Loucy (cell line): ENCODE measurements at regions not wholly inside any gene's neighbourhood (a gene's known extent, or its start where the extent isn't known, plus 50 kb on each side); places are given as distances from the start of the nearest gene placed in this dataset.

ENCODE experiments used
- H2AFZ ChIP-seq: fragments of 200-600 bp; sonication (generic); 2 replicates; pipeline ENCODE4 v1.6.0; 2016; ENCODE audit warnings: antibody characterized with exemption, mild to moderate bottlenecking, low read length, moderate library complexity
- H3F3A ChIP-seq: fragments of 200-600 bp; 2 replicates; pipeline ENCODE4 v1.6.0; 2016; ENCODE audit warnings: antibody characterized with exemption, low read depth, mild to moderate bottlenecking
- H3K27me3 ChIP-seq: fragments of 200-600 bp; sonication (generic); 2 replicates; pipeline ENCODE4 v1.6.1; 2014; ENCODE audit warnings: low read length, mild to moderate bottlenecking; ENCODE audit not compliant: insufficient read depth, poor library complexity, severe bottlenecking
- H3K36me3 ChIP-seq: fragments of 200-600 bp; sonication (generic); 2 replicates; pipeline ENCODE4 v1.6.1; 2016; ENCODE audit warnings: low read length; ENCODE audit not compliant: insufficient read depth
- H3K4me1 ChIP-seq: fragments of 200-600 bp; sonication (generic); 2 replicates; pipeline ENCODE4 v1.5.1; 2014; ENCODE audit warnings: low read length, mild to moderate bottlenecking; ENCODE audit not compliant: insufficient read depth, poor library complexity, severe bottlenecking
- H3K4me2 ChIP-seq: fragments of 200-600 bp; sonication (generic); 2 replicates; pipeline ENCODE4 v1.6.0; 2014; ENCODE audit warnings: antibody characterized with exemption, low read length, low read depth, mild to moderate bottlenecking; ENCODE audit not compliant: poor library complexity, severe bottlenecking
- H3K4me3 ChIP-seq: fragments of 200-600 bp; sonication (generic); 2 replicates; pipeline ENCODE4 v1.5.1; 2014; ENCODE audit warnings: low read length, mild to moderate bottlenecking, mixed read lengths; ENCODE audit not compliant: poor library complexity, severe bottlenecking
- H3K79me2 ChIP-seq: fragments of 200-600 bp; sonication (generic); 2 replicates; pipeline ENCODE4 v1.6.1; 2014; ENCODE audit warnings: low read length; ENCODE audit not compliant: insufficient read depth
- H3K9ac ChIP-seq: fragments of 200-600 bp; sonication (generic); 2 replicates; pipeline ENCODE4 v1.6.0; 2014; ENCODE audit warnings: mild to moderate bottlenecking, low read depth, low read length, moderate library complexity; ENCODE audit not compliant: poor library complexity, severe bottlenecking
- H3K9me2 ChIP-seq: fragments of 200-600 bp; sonication (generic); replicated peaks from 2 replicates; pipeline ENCODE4 v1.6.1; 2016; ENCODE audit warnings: low read depth, low read length, mixed read lengths
- H3K9me3 ChIP-seq: fragments of 200-600 bp; sonication (generic); 2 replicates; pipeline ENCODE4 v1.6.1; 2014; ENCODE audit warnings: mild to moderate bottlenecking, antibody characterized with exemption, low read length, low read depth; ENCODE audit not compliant: insufficient read depth
- H4K20me1 ChIP-seq: fragments of 200-600 bp; sonication (generic); 2 replicates; pipeline ENCODE4 v1.6.0; 2014; ENCODE audit warnings: antibody characterized with exemption, low read length, mild to moderate bottlenecking; ENCODE audit not compliant: insufficient read depth, poor library complexity, severe bottlenecking
- CTCF ChIP-seq: fragments of 200-600 bp; sonication (generic); conservative IDR thresholded peaks from 2 replicates; pipeline ENCODE4 v1.5.1; 2014; ENCODE audit warnings: mild to moderate bottlenecking, antibody characterized with exemption, low read length
- EZH2phosphoT487 ChIP-seq: fragments of 200-600 bp; IDR thresholded peaks from 2 replicates; pipeline ENCODE4 v1.6.1; 2018; ENCODE audit warnings: antibody characterized with exemption, mild to moderate bottlenecking, moderate library complexity, borderline replicate concordance

- Histone ChIP-seq H3K27me3 (no peaks in the 10 kb centered on the region), H3F3A (no peaks in the 10 kb centered on the region), H4K20me1 (no peaks in the 10 kb centered on the region), H3K9ac (no peak overlapping the region), H3K4me3 (no peak overlapping the region), H3K4me1 (no peaks in the 10 kb centered on the region), H3K4me2 (no peak overlapping the region), H3K36me3 (no peaks in the 10 kb centered on the region), H3K9me3 (no peaks in the 10 kb centered on the region), H3K79me2 (no peaks in the 10 kb centered on the region), H2AFZ (no peak overlapping the region), H3K9me2 (no peaks in the 10 kb centered on the region)
- no peak for TF ChIP-seq CTCF
- no peak for TF ChIP-seq EZH2phosphoT487
Observed at GRCh38 chr5:84683594-84683993, 298.9 kb upstream of the EDIL3 start.

DNA sequence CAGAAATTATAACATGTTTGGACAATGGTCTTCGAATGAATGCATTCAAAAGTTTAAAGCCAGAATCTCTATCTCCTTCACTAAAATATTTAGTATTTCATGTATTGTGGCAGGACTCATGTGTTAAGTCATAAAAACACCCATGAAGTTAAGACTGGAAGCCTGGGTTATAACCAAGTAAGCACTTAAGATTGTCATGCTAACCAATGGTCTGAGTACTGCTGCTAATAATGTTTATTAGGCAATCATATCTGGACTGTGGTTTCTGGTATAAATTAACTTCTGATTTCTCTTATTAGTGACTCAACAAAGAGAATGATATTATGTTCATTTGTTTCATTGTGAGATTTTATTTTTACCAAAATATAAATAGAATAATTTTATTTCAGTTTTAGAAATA lies 297.9 kb upstream of the EDIL3 start:
- no peaks in the 10 kb centered on the region for H3K79me2 ChIP-seq
- no peaks in the 10 kb centered on the region for H3K36me3 ChIP-seq
- H3K4me2 ChIP-seq, result no peak overlapping the region
- H3K9me2 ChIP-seq, result no peaks in the 10 kb centered on the region
- no peaks in the 10 kb centered on the region for H3K27me3 ChIP-seq
- H3K9ac ChIP-seq, result no peak overlapping the region
- no peaks in the 10 kb centered on the region for H3K4me1 ChIP-seq
- no peak overlapping the region for H2AFZ ChIP-seq
- H3F3A ChIP-seq, result no peaks in the 10 kb centered on the region
- H3K4me3 ChIP-seq, result no peak overlapping the region
- no peaks in the 10 kb centered on the region for H3K9me3 ChIP-seq
- TF ChIP-seq CTCF, result no peak
- no peak for TF ChIP-seq EZH2phosphoT487
- H4K20me1 ChIP-seq, result no peaks in the 10 kb centered on the region

DNA sequence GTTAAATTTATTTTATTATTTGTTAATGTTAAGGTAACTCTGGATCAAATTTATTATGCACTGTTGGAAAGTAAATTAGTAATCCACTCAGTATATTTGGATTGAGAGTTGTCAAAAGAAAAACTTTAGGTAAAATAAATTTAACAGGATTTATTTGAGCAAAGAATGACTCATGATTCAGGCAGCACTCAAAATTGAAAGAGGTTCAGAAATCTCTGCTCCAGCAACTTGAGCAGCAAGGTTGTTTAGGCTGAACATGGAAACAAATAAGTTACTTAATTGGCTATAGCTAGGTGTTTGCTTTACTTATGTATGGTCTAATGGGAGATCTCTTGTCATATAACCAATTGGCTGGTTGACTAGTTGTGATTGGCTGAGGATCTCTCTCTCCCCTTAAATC lies 296.2 kb upstream of the EDIL3 start:
- no peaks in the 10 kb centered on the region for H3K4me1 ChIP-seq
- no peak overlapping the region for H2AFZ ChIP-seq
- no peaks in the 10 kb centered on the region for H3K9me2 ChIP-seq
- TF ChIP-seq CTCF, result no peak
- no peak for TF ChIP-seq EZH2phosphoT487
- H3F3A ChIP-seq, result no peaks in the 10 kb centered on the region
- no peaks in the 10 kb centered on the region for H3K79me2 ChIP-seq
- no peaks in the 10 kb centered on the region for H3K9me3 ChIP-seq
- H3K4me3 ChIP-seq, result no peak overlapping the region
- H3K36me3 ChIP-seq, result no peaks in the 10 kb centered on the region
- H3K27me3 ChIP-seq, result no peaks in the 10 kb centered on the region
- no peak overlapping the region for H3K9ac ChIP-seq
- H4K20me1 ChIP-seq, result no peaks in the 10 kb centered on the region
- no peak overlapping the region for H3K4me2 ChIP-seq
